Endothelial cell of umbilical vein (primary cell): ENCODE measurements at regions not wholly inside any gene's neighbourhood (a gene's known extent, or its start where the extent isn't known, plus 50 kb on each side); places are given as distances from the start of the nearest gene placed in this dataset.

ENCODE experiments used
- CTCF ChIP-seq, 2 donors: IDR thresholded peaks; 1 replicate in 1 of 2; 2 replicates in 1 of 2; pipeline ENCODE4 v1.5.1; 2011; ENCODE audit warnings: low read length in 2 of 2, mild to moderate bottlenecking in 2 of 2, moderate library complexity in 2 of 2, control low read depth in 1 of 2, inconsistent platforms in 1 of 2, low read depth in 1 of 2; ENCODE audit not compliant: insufficient read depth in 1 of 2; ENCODE audit errors: extremely low read depth in 1 of 2
- EZH2 ChIP-seq: IDR thresholded peaks from 2 replicates; pipeline ENCODE4 v1.6.1; 2012; ENCODE audit warnings: borderline replicate concordance, low read depth, mild to moderate bottlenecking, moderate library complexity, low read length, inconsistent platforms; ENCODE audit not compliant: severe bottlenecking
- FOS ChIP-seq: IDR thresholded peaks from 2 replicates; pipeline ENCODE4 v1.6.1; 2011; ENCODE audit warnings: mild to moderate bottlenecking, low read length, moderate library complexity, borderline replicate concordance; ENCODE audit not compliant: insufficient read depth
- GATA2 ChIP-seq: IDR thresholded peaks from 2 replicates; pipeline ENCODE4 v1.7.0; 2011; ENCODE audit warnings: low read depth, mild to moderate bottlenecking, moderate library complexity, mixed read lengths, low read length; ENCODE audit not compliant: insufficient read length, insufficient read depth
- MAX ChIP-seq: IDR thresholded peaks from 2 replicates; pipeline ENCODE4 v1.6.1; 2011; ENCODE audit not compliant: insufficient read depth, insufficient read length
- MYC ChIP-seq: IDR thresholded peaks from one replicate; pipeline ENCODE4 v1.6.1; 2011; ENCODE audit warnings: mild to moderate bottlenecking, low read depth, low read length
- POLR2A ChIP-seq: IDR thresholded peaks from 2 replicates; pipeline ENCODE4 v1.6.1; 2012; ENCODE audit warnings: low read depth, mild to moderate bottlenecking, control low read depth, low read length
- POLR2AphosphoS5 ChIP-seq: IDR thresholded peaks from 2 replicates; pipeline ENCODE4 v1.6.1; 2012; ENCODE audit warnings: low read depth, mild to moderate bottlenecking, control low read depth, low read length, moderate library complexity; ENCODE audit not compliant: insufficient read depth

GRCh38 chr11:69923196-69923595 is 104.0 kb upstream of the FGF3 start:
- TF ChIP-seq CTCF (IDR thresholded peaks at IDR 0.05; ENCODE audit: extremely low read depth in 1 of 2, insufficient read depth in 1 of 2, low read depth in 1 of 2, low read length in 2 of 2) (no peak), POLR2A (no peak), POLR2AphosphoS5 (no peak), EZH2 (no peak), MYC (no peak), FOS (no peak), MAX (no peak), GATA2 (no peak)
